Right lobe of liver (tissue), 6 donors: ENCODE measurements at regions not wholly inside any gene's neighbourhood (a gene's known extent, or its start where the extent isn't known, plus 50 kb on each side); places are given as distances from the start of the nearest gene placed in this dataset.

Experiments
- ATAC-seq, 4 donors: fragments of 200-7000 bp; cut with Tn5 transposase; one replicate each; pipeline ENCODE4 v1.9.1; 2020; ENCODE audit warnings: mild to moderate bottlenecking in 4 of 4, moderate library complexity in 4 of 4
- DNase-seq, 3 donors: peaks; one replicate each; pipeline ENCODE4 v3.0.0-alpha.2; 2020
- H3K27ac ChIP-seq, 3 donors: fragments of 200-600 bp; one replicate each; pipeline ENCODE4 v1.8.0; 2022
- H3K27me3 ChIP-seq, 2 donors: fragments of 200-600 bp; one replicate each; pipeline ENCODE4 v1.8.0; 2022
- H3K36me3 ChIP-seq, 4 donors: fragments of 200-600 bp; sonication (generic) in 1 of 4; one replicate each; pipeline versions ENCODE4 v1.5.1 to v1.8.0; 2017 to 2022; ENCODE audit warnings: control low read depth in 1 of 4
- H3K4me1 ChIP-seq, 4 donors: fragments of 200-600 bp; sonication (generic) in 1 of 4; one replicate each; pipeline versions ENCODE4 v1.5.1 to v1.8.0; 2017 to 2022; ENCODE audit warnings: control low read depth in 1 of 4
- H3K4me3 ChIP-seq, 3 donors: fragments of 200-600 bp; one replicate each; pipeline ENCODE4 v1.8.0; 2022
- H3K9me3 ChIP-seq, 4 donors: fragments of 200-600 bp; sonication (generic) in 1 of 4; one replicate each; pipeline versions ENCODE4 v1.5.1 to v1.8.0; 2017 to 2022; ENCODE audit warnings: control low read depth in 1 of 4
- CTCF ChIP-seq, 4 donors: fragments of 200-600 bp in 3 of 4; fragments of 450-650 bp in 1 of 4; IDR thresholded peaks; one replicate each; pipeline versions ENCODE4 v1.5.1 to v1.8.0; 2016 to 2022; ENCODE audit warnings: antibody characterized with exemption in 4 of 4, mild to moderate bottlenecking in 2 of 4
- POLR2A ChIP-seq: fragments of 450-650 bp; IDR thresholded peaks from one replicate; pipeline ENCODE4 v1.6.1; 2017; ENCODE audit warnings: antibody characterized with exemption, mild to moderate bottlenecking
- WGBS: methylation state at CpG from one replicate; pipeline ENCODE4 v1.1.6; 2018; ENCODE audit warnings: low coverage, low lambda C conversion rate; ENCODE audit not compliant: insufficient coverage; ENCODE audit errors: missing lambda C conversion rate; 5-methylcytosine and 5-hydroxymethylcytosine counted together
- intact Hi-C, 2 donors: fragments of 100-400 bp; cut with DNase I; formaldehyde crosslinking; loops; one replicate each; pipeline versions ENCODE4 v1.11.2 to v1.14.1; 2022
- donor health status: DM: no; HTN: yes; CAD: no.
- donor health status: DM: no; HTN: no; CAD: no.
- donor health status: DM: no; HTN: no; CAD: no.
- donor health status: DM: no; HTN: yes; CAD: no.
- donor health status: DM: no; HTN: yes; CAD: no.

GRCh38 chr1:96095849-96096612, 625.6 kb upstream of the PTBP2 start:
- no peaks in the 10 kb centered on the region for H3K36me3 ChIP-seq
- WGBS, result 62% methylated on average over 2 of the region's 2 CpGs
- TF ChIP-seq POLR2A (no peak), CTCF (IDR thresholded peaks at IDR 0.05) (no peak)
- no peak for ATAC-seq
- no peak overlapping the region for H3K27ac ChIP-seq
- H3K27me3 ChIP-seq, result no peaks in the 10 kb centered on the region
- no peak overlapping the region for H3K4me3 ChIP-seq
- no peak for DNase-seq
- no peaks in the 10 kb centered on the region for H3K9me3 ChIP-seq
- intact Hi-C loops, result no loop called here
- no peaks in the 10 kb centered on the region for H3K4me1 ChIP-seq

DNA sequence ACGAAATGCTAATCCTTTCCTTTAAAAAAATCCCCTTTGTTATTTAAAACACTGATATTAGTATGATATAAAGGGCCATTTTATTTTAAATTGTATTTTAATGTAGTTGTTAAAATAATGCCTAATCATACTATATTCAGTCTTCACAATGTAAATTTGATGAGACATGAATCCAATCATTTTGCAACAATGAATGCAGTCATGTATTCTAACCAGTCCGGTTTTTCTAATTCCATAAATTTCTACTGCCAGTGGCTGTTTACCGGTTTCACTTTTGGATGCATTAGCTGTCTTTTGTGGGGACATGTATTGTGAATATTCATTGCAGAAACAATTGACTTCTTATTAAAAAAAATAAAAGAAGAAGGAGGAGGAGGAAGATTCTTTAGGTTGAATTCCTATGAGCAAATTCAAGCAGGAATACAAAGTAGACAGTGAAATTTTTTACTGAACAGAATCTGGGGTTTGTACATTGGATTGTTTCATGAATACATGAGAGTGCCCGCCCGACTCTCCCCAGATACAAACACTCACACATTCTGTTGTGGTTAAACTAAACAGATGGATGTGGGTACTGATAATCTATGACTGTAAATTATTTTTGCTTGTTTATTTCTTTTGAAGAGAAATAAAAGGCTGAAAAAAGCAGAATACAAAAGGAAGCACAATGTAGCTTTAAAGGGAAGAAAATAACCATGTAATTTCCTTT, 624.8 kb upstream of the PTBP2 start:
- Histone ChIP-seq H3K27ac (no peak overlapping the region), H3K9me3 (no peaks in the 10 kb centered on the region), H3K36me3 (no peaks in the 10 kb centered on the region), H3K4me3 (no peak overlapping the region), H3K4me1 (no peaks in the 10 kb centered on the region), H3K27me3 (no peaks in the 10 kb centered on the region)
- 70% methylated on average over 5 of the region's 5 CpGs for WGBS
- ATAC-seq (no peak), DNase-seq (no peak)
- TF ChIP-seq POLR2A, result no peak
- no peak for TF ChIP-seq CTCF (IDR thresholded peaks at IDR 0.05)
- intact Hi-C loops, result no loop called here

GRCh38 chr1:96104506-96104905, 617.1 kb upstream of the PTBP2 start:
- WGBS, result 27% methylated on average over 1 of the region's 1 CpG
- DNase-seq (no peak), ATAC-seq (no peak)
- intact Hi-C loops, result no loop called here
- Histone ChIP-seq H3K27ac (no peak overlapping the region), H3K4me1 (no peaks in the 10 kb centered on the region), H3K27me3 (no peaks in the 10 kb centered on the region), H3K36me3 (no peaks in the 10 kb centered on the region), H3K4me3 (no peak overlapping the region), H3K9me3 (no peaks in the 10 kb centered on the region)
- no peak for TF ChIP-seq CTCF (IDR thresholded peaks at IDR 0.05)

- H3K9me3 ChIP-seq, result no peaks in the 10 kb centered on the region
- H3K27ac ChIP-seq, result no peak overlapping the region
- no peak for ATAC-seq
- H3K4me3 ChIP-seq, result no peak overlapping the region
- DNase-seq, result no peak
- TF ChIP-seq POLR2A, result no peak
- no peak for TF ChIP-seq CTCF (IDR thresholded peaks at IDR 0.05)
- intact Hi-C loops, result no loop called here
- H3K4me1 ChIP-seq, result no peaks in the 10 kb centered on the region
- WGBS, result 33% methylated on average over 3 of the region's 3 CpGs
- no peaks in the 10 kb centered on the region for H3K36me3 ChIP-seq
- no peaks in the 10 kb centered on the region for H3K27me3 ChIP-seq
Observed at GRCh38 chr1:96104906-96105305, 616.7 kb upstream of the PTBP2 start.
